Fibroblast of skin of abdomen (primary cell): ENCODE measurements at regions not wholly inside any gene's neighbourhood (a gene's known extent, or its start where the extent isn't known, plus 50 kb on each side); places are given as distances from the start of the nearest gene placed in this dataset.
"Not testable (repeated sequence)": the region's sequence is repeated elsewhere in the genome, so short reads cannot be mapped to it uniquely, and the experiment has no call there.

Experiments used
- DNase-seq: peaks from one replicate; pipeline ENCODE4 v3.0.0-alpha.2; 2013

GRCh38 chr10:2619916-2620315 lies 447.4 kb upstream of the PFKP start:
- no peak for DNase-seq

GRCh38 chr10:2619472-2619871 lies 447.9 kb upstream of the PFKP start:
- DNase-seq: no peak

- DNase-seq: no peak
Measured at GRCh38 chr10:2618690-2619089, 448.7 kb upstream of the PFKP start.

- no peak for DNase-seq
Measured at GRCh38 chr10:2616215-2616614, 451.1 kb upstream of the PFKP start.

- DNase-seq: no peak
Measured at GRCh38 chr10:2611603-2612002, 455.7 kb upstream of the PFKP start.

- DNase-seq: no peak
Measured at GRCh38 chr10:2610946-2611345, 456.4 kb upstream of the PFKP start.

GRCh38 chr10:2604891-2605290 lies 462.5 kb upstream of the PFKP start:
- no peak for DNase-seq

GRCh38 chr10:2599571-2599970 lies 467.8 kb upstream of the PFKP start:
- DNase-seq: no peak

GRCh38 chr10:2592360-2593160 lies 474.8 kb upstream of the PFKP start:
- DNase-seq: no peak

GRCh38 chr10:2589196-2589595 lies 478.2 kb upstream of the PFKP start:
- no peak for DNase-seq

- DNase-seq: no peak
Measured at GRCh38 chr10:2584385-2584784, 483.0 kb upstream of the PFKP start.

- DNase-seq: no peak
Measured at GRCh38 chr10:2576892-2577291, 490.5 kb upstream of the PFKP start.

GRCh38 chr10:2575460-2575859 lies 491.9 kb upstream of the PFKP start:
- no peak for DNase-seq

GRCh38 chr10:2572611-2573010 lies 494.7 kb upstream of the PFKP start:
- DNase-seq: no peak

GRCh38 chr10:2556883-2557282 lies 510.5 kb upstream of the PFKP start:
- DNase-seq: no peak

GRCh38 chr10:2548071-2548470 lies 519.3 kb upstream of the PFKP start:
- no peak for DNase-seq

- DNase-seq: no peak
Measured at GRCh38 chr10:2547606-2548005, 519.7 kb upstream of the PFKP start.

GRCh38 chr10:2546894-2547293 lies 520.5 kb upstream of the PFKP start:
- DNase-seq: not testable (repeated sequence)

- DNase-seq: no peak
Measured at GRCh38 chr10:2543974-2544373, 523.4 kb upstream of the PFKP start.

GRCh38 chr10:2543142-2543886 lies 524.0 kb upstream of the PFKP start:
- DNase-seq: no peak

GRCh38 chr10:2541176-2541575 lies 526.2 kb upstream of the PFKP start:
- DNase-seq: no peak

GRCh38 chr10:2529945-2530344 lies 537.4 kb upstream of the PFKP start:
- DNase-seq: no peak

GRCh38 chr10:2525781-2526180 lies 541.6 kb upstream of the PFKP start:
- DNase-seq: no peak

GRCh38 chr10:2519139-2519538 lies 548.2 kb upstream of the PFKP start:
- no peak for DNase-seq
